ENCODE measurements at regions not wholly inside any gene's neighbourhood (a gene's known extent, or its start where the extent isn't known, plus 50 kb on each side); places are given as distances from the start of the nearest gene placed in this dataset.

GRCh38 chr2:59462422-59463197, 1090.8 kb downstream of the BCL11A start:
- no peaks in the 10 kb centered on the region for H3K9me3 ChIP-seq
- ChIA-PET POLR2A (no interaction called here), CTCF (no interaction called here)
- ATAC-seq (no peak), FAIRE-seq (no peak), DNase-seq (ENCODE audit: low read depth in 1 of 2, low spot score in 1 of 2) (no peak)
- H3K4me1 ChIP-seq, result no peaks in the 10 kb centered on the region
- no peak overlapping the region for H3K27ac ChIP-seq
- 41% methylated on average over 7 of the region's 7 CpGs for WGBS (ENCODE audit: missing lambda C conversion rate)
- no peak overlapping the region for H3K4me3 ChIP-seq
- no peak overlapping the region for H3K4me2 ChIP-seq
- TF ChIP-seq HOXA7 (CRISPR knock-in tag; IDR thresholded peaks at IDR 0.05) (no peak), NPAS2 (CRISPR knock-in tag; IDR thresholded peaks at IDR 0.05; ENCODE audit: borderline replicate concordance) (no peak), NR3C1 (IDR thresholded peaks at IDR 0.05) (no peak), ZC3H11A (IDR thresholded peaks at IDR 0.05) (no peak), RARB (CRISPR knock-in tag; IDR thresholded peaks at IDR 0.05) (no peak), JUNB (IDR thresholded peaks at IDR 0.05) (no peak), TFCP2L1 (CRISPR knock-in tag; IDR thresholded peaks at IDR 0.05) (no peak), JUN (IDR thresholded peaks at IDR 0.05) (no peak), RCOR1 (IDR thresholded peaks at IDR 0.05; ENCODE audit: low read depth, low read length) (no peak), POLR2AphosphoS2 (conservative IDR thresholded peaks at IDR 0.05; ENCODE audit: low read length) (no peak), RAD21 (conservative IDR thresholded peaks at IDR 0.05 in 1 of 2, IDR thresholded peaks at IDR 0.05 in 1 of 2) (no peak)
- TF ChIP-seq, protein P1, sequence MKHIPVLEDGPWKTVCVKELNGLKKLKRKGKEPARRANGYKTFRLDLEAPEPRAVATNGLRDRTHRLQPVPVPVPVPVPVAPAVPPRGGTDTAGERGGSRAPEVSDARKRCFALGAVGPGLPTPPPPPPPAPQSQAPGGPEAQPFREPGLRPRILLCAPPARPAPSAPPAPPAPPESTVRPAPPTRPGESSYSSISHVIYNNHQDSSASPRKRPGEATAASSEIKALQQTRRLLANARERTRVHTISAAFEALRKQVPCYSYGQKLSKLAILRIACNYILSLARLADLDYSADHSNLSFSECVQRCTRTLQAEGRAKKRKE (CRISPR knock-in tag; IDR thresholded peaks at IDR 0.05; ENCODE audit: low read depth), result no peak
- TF ChIP-seq, protein P2, sequence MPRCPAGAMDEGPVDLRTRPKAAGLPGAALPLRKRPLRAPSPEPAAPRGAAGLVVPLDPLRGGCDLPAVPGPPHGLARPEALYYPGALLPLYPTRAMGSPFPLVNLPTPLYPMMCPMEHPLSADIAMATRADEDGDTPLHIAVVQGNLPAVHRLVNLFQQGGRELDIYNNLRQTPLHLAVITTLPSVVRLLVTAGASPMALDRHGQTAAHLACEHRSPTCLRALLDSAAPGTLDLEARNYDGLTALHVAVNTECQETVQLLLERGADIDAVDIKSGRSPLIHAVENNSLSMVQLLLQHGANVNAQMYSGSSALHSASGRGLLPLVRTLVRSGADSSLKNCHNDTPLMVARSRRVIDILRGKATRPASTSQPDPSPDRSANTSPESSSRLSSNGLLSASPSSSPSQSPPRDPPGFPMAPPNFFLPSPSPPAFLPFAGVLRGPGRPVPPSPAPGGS (IDR thresholded peaks at IDR 0.05), result no peak

DNA sequence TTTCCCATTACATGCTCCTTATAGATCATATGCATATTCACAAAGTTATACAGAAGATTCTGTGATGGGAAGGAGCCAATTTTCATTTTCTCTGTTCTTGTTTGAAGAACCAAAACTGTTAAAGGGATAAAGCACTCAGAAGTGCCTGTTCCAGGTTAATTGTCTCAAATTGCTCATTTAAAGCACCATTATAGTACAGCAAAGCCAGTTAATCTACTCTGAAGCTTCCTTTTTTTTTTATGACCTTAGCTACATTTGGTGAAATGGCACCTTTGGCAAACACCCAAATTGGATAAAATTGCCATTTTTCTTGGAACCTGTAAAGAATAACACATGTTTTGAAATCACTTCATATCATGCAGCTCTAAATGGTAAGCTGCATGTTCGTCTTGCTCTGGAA, 1092.3 kb downstream of the BCL11A start:
- Histone ChIP-seq H3K9me3 (no peaks in the 10 kb centered on the region), H3K4me3 (no peak overlapping the region), H3K4me1 (no peaks in the 10 kb centered on the region), H3K27ac (no peak overlapping the region), H3K4me2 (no peak overlapping the region)
- 7% methylated on average over 1 of the region's 1 CpG for WGBS (ENCODE audit: missing lambda C conversion rate)
- FAIRE-seq, result no peak
- DNase-seq (ENCODE audit: low read depth in 1 of 2, low spot score in 1 of 2), result no peak
- ATAC-seq, result no peak
- TF ChIP-seq RCOR1 (IDR thresholded peaks at IDR 0.05; ENCODE audit: low read depth, low read length) (no peak), CHD2 (IDR thresholded peaks at IDR 0.05; ENCODE audit: low read length, partially characterized antibody) (no peak), USF2 (IDR thresholded peaks at IDR 0.05) (no peak), POLR2A (IDR thresholded peaks at IDR 0.05; ENCODE audit: low read length) (no peak), CBX2 (IDR thresholded peaks at IDR 0.05; ENCODE audit: borderline replicate concordance, low read depth) (no peak), HDAC2 (IDR thresholded peaks at IDR 0.05) (no peak), ZFP36 (IDR thresholded peaks at IDR 0.05; ENCODE audit: borderline replicate concordance, partially characterized antibody) (no peak)
- TF ChIP-seq, protein P3, sequence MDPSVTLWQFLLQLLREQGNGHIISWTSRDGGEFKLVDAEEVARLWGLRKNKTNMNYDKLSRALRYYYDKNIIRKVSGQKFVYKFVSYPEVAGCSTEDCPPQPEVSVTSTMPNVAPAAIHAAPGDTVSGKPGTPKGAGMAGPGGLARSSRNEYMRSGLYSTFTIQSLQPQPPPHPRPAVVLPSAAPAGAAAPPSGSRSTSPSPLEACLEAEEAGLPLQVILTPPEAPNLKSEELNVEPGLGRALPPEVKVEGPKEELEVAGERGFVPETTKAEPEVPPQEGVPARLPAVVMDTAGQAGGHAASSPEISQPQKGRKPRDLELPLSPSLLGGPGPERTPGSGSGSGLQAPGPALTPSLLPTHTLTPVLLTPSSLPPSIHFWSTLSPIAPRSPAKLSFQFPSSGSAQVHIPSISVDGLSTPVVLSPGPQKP (IDR thresholded peaks at IDR 0.05; ENCODE audit: low read depth, low read length), result no peak
- ChIA-PET CTCF (no interaction called here), POLR2A (no interaction called here)

- no peaks in the 10 kb centered on the region for H3K4me1 ChIP-seq
- POLR2A ChIA-PET, result no interaction called here
- no peaks in the 10 kb centered on the region for H3K9me3 ChIP-seq
- no peak overlapping the region for H3K4me2 ChIP-seq
- no peak for FAIRE-seq
- DNase-seq (ENCODE audit: low read depth in 1 of 2, low spot score in 1 of 2), result no peak
- 28% methylated on average over 5 of the region's 5 CpGs for WGBS (ENCODE audit: missing lambda C conversion rate)
- ATAC-seq, result no peak
- no peak overlapping the region for H3K4me3 ChIP-seq
- no peak overlapping the region for H3K27ac ChIP-seq
- CTCF ChIA-PET, result interaction anchor here (1.2 kb wide), 2 partner anchors 10 to 19 kb away, joined by 3 to 4 read pairs; no protein-coding TSS in a partner anchor
- TF ChIP-seq ZNF302 (CRISPR knock-in tag; IDR thresholded peaks at IDR 0.05), result no peak
- TF ChIP-seq, protein P3 (IDR thresholded peaks at IDR 0.05; ENCODE audit: low read depth, low read length), result no peak
- no peak for TF ChIP-seq JUNB (IDR thresholded peaks at IDR 0.05)
- no peak for TF ChIP-seq TP53 (CRISPR knock-in tag; IDR thresholded peaks at IDR 0.05)
- no peak for TF ChIP-seq MYC (IDR thresholded peaks at IDR 0.05; ENCODE audit: borderline replicate concordance, low read length)
- no peak for TF ChIP-seq ZSCAN20 (CRISPR knock-in tag; IDR thresholded peaks at IDR 0.05)
- no peak for TF ChIP-seq BHLHE40 (IDR thresholded peaks at IDR 0.05; ENCODE audit: low read depth, low read length)
- no peak for TF ChIP-seq RNF2 (IDR thresholded peaks at IDR 0.05; ENCODE audit: borderline replicate concordance, low read depth)
- no peak for TF ChIP-seq KDM5A (IDR thresholded peaks at IDR 0.05)
- TF ChIP-seq, protein P4, sequence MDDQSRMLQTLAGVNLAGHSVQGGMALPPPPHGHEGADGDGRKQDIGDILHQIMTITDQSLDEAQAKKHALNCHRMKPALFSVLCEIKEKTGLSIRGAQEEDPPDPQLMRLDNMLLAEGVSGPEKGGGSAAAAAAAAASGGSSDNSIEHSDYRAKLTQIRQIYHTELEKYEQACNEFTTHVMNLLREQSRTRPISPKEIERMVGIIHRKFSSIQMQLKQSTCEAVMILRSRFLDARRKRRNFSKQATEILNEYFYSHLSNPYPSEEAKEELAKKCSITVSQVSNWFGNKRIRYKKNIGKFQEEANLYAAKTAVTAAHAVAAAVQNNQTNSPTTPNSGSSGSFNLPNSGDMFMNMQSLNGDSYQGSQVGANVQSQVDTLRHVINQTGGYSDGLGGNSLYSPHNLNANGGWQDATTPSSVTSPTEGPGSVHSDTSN (IDR thresholded peaks at IDR 0.05), result no peak
Observed at GRCh38 chr2:59458800-59459199, 1094.7 kb downstream of the BCL11A start.

Data from A549 (cell line).